ENCODE measurements at regions not wholly inside any gene's neighbourhood (a gene's known extent, or its start where the extent isn't known, plus 50 kb on each side); places are given as distances from the start of the nearest gene placed in this dataset.

GRCh38 chr13:103277959-103278694 lies 211.9 kb upstream of the SLC10A2 start:
- FAIRE-seq, result no peak
- H3K4ac ChIP-seq (replicated peaks; ENCODE audit: insufficient read length, low read depth, low read length), result no peak overlapping the region
- H3K4me1 ChIP-seq (replicated peaks in 1 of 4; ENCODE audit: control insufficient read depth in 3 of 4, insufficient read depth in 4 of 4, low read length in 3 of 4), result no peaks in the 10 kb centered on the region
- no peaks in the 10 kb centered on the region for H4K20me1 ChIP-seq (replicated peaks in 1 of 2; ENCODE audit: control insufficient read depth in 1 of 2, insufficient read depth in 2 of 2, low read length in 2 of 2)
- no peak overlapping the region for H2BK20ac ChIP-seq (ENCODE audit: low read length)
- POLR2A ChIA-PET (ENCODE audit: partially characterized antibody), result no interaction called here
- no peak overlapping the region for H2AK5ac ChIP-seq (ENCODE audit: low read depth, low read length)
- no peaks in the 10 kb centered on the region for H3K79me1 ChIP-seq (ENCODE audit: low read depth, low read length)
- no peak overlapping the region for H2BK5ac ChIP-seq (ENCODE audit: low read depth, low read length)
- 77% methylated on average over 5 of the region's 5 CpGs; no CpG with 5 or more reads in 1 of the 2 experiments for WGBS, 2 experiments (ENCODE audit: extremely low coverage in 1 of 2, insufficient coverage in 1 of 2, insufficient read length in 1 of 2, insufficient replicate concordance in 2 of 2, low coverage in 1 of 2, low lambda C conversion rate in 2 of 2, missing lambda C conversion rate in 1 of 2)
- H3K14ac ChIP-seq (ENCODE audit: insufficient read length), result no peak overlapping the region
- no peak overlapping the region for H3K56ac ChIP-seq (replicated peaks; ENCODE audit: insufficient read length, low read depth, low read length)
- no peak overlapping the region for H3K23ac ChIP-seq (ENCODE audit: insufficient read length)
- H3K18ac ChIP-seq (ENCODE audit: extremely low read depth, low read length), result no peak overlapping the region
- no peak overlapping the region for H2BK120ac ChIP-seq (replicated peaks; ENCODE audit: low read depth, low read length)
- no peak overlapping the region for H3K9ac ChIP-seq (replicated peaks in 1 of 4; ENCODE audit: extremely low read depth in 1 of 4, low read depth in 3 of 4, low read length in 3 of 4)
- no peaks in the 10 kb centered on the region for H3K27me3 ChIP-seq (replicated peaks in 1 of 4; ENCODE audit: control insufficient read depth in 3 of 4, extremely low read depth in 1 of 4, insufficient read depth in 3 of 4, low read length in 3 of 4)
- no peak overlapping the region for H2BK12ac ChIP-seq (ENCODE audit: low read depth, low read length)
- H4K91ac ChIP-seq (replicated peaks; ENCODE audit: insufficient read length, low read length), result no peak overlapping the region
- no peak overlapping the region for H2BK15ac ChIP-seq (ENCODE audit: low read length)
- H3K27ac ChIP-seq (ENCODE audit: low read depth, low read length), result no peak overlapping the region
- no peaks in the 10 kb centered on the region for H3K23me2 ChIP-seq (ENCODE audit: low read depth, low read length)
- H3K4me2 ChIP-seq (ENCODE audit: insufficient read depth in 1 of 2, low read depth in 2 of 2, low read length in 2 of 2), result no peak overlapping the region
- no peak overlapping the region; the same call in 1 of the 2 replicates for H2AFZ ChIP-seq (ENCODE audit: low read length)
- no peak overlapping the region for H3K4me3 ChIP-seq (ENCODE audit: extremely low read depth in 1 of 4, insufficient read depth in 2 of 4, low read depth in 3 of 4, low read length in 4 of 4)
- CTCF ChIA-PET (ENCODE audit: partially characterized antibody), result interaction anchor here (0.6 to 1.8 kb wide), 7 partner anchors 9 to 89 kb away, joined by 3 to 4 read pairs (median 3); no protein-coding TSS in a partner anchor
- H3K9me3 ChIP-seq (ENCODE audit: insufficient read depth in 2 of 2, low read depth in 1 of 2, low read length in 1 of 2), result no peaks in the 10 kb centered on the region
- no peak overlapping the region for H4K8ac ChIP-seq (ENCODE audit: extremely low read depth, insufficient read depth, low read length)
- H3K36me3 ChIP-seq (ENCODE audit: control insufficient read depth in 2 of 4, insufficient read depth in 4 of 4, low read length in 3 of 4), result no peaks in the 10 kb centered on the region
- no peaks in the 10 kb centered on the region for H3K79me2 ChIP-seq (ENCODE audit: control insufficient read depth in 1 of 2, insufficient read depth in 2 of 2, low read length in 2 of 2)
- H4K5ac ChIP-seq (ENCODE audit: insufficient read length, low read depth, low read length), result no peak overlapping the region
- DNase-seq (ENCODE audit: low read depth in 1 of 2, low spot score in 2 of 2), result no peak
- no peak for TF ChIP-seq YY1 (IDR thresholded peaks at IDR 0.05; ENCODE audit: low read depth, low read length)
